ENCODE measurements at regions not wholly inside any gene's neighbourhood (a gene's known extent, or its start where the extent isn't known, plus 50 kb on each side); places are given as distances from the start of the nearest gene placed in this dataset.

DNA sequence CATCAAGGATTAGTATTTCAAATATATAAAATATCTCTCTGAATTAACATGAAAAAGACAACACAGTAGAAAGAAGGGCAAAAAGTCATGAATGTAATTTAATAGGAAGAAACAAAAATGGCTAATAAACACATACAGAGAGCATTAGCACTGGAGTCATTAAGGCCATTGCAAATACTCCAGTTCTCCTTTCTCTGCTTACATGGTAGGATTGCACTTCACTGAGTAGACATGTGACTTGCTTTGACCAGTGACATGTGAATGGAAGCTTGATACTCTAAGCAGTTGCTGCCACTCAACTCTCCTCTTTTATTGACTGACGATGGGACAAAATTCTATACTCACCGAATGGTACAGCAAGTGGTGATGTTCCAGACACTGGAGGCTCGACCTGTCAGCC, 153.9 kb upstream of the LGALSL start:
- Histone ChIP-seq H3K9me3 (peaks cover 4% of the 10 kb centered on the region), H3K4me1 (no peaks in the 10 kb centered on the region), H3K36me3 (ENCODE audit: insufficient read depth in 1 of 2, low read depth in 1 of 2) (no peaks in the 10 kb centered on the region), H3K27me3 (ENCODE audit: insufficient read depth in 3 of 3, low read length in 2 of 3) (no peaks in the 10 kb centered on the region), H3K4me3 (no peak overlapping the region), H3K27ac (no peak overlapping the region)
- TF ChIP-seq, protein P1, sequence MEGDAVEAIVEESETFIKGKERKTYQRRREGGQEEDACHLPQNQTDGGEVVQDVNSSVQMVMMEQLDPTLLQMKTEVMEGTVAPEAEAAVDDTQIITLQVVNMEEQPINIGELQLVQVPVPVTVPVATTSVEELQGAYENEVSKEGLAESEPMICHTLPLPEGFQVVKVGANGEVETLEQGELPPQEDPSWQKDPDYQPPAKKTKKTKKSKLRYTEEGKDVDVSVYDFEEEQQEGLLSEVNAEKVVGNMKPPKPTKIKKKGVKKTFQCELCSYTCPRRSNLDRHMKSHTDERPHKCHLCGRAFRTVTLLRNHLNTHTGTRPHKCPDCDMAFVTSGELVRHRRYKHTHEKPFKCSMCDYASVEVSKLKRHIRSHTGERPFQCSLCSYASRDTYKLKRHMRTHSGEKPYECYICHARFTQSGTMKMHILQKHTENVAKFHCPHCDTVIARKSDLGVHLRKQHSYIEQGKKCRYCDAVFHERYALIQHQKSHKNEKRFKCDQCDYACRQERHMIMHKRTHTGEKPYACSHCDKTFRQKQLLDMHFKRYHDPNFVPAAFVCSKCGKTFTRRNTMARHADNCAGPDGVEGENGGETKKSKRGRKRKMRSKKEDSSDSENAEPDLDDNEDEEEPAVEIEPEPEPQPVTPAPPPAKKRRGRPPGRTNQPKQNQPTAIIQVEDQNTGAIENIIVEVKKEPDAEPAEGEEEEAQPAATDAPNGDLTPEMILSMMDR (IDR thresholded peaks at IDR 0.05), result no peak
- no peak for ATAC-seq
- intact Hi-C loops (cut with DNase I), result no loop called here
- 87 to 93% (median 88%) methylated on average over 3 of the region's 3 CpGs for WGBS, 3 donors
- DNase-seq, result no peak

DNA sequence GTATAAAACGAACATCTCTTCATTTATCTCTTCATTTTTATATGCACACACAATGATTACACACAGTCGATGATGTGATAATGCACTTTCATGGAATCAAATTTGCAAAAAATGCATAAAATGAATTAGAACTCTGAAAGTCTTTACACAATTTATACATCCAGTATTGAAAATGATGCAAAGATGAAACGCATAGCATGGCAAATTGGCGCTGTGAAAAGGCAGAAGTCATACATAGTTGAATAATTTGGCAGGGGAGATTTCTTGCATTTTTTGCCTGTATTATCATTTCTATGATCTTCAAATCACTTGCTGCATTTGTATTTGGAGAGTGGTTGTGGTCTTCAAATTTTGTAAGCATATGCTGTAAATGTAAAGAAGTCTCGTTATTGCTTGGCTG, 150.7 kb upstream of the LGALSL start:
- no peaks in the 10 kb centered on the region for H3K27me3 ChIP-seq (ENCODE audit: insufficient read depth in 3 of 3, low read length in 2 of 3)
- H3K4me3 ChIP-seq, result no peak overlapping the region
- DNase-seq (no peak), ATAC-seq (no peak)
- no peaks in the 10 kb centered on the region for H3K4me1 ChIP-seq
- H3K36me3 ChIP-seq (ENCODE audit: insufficient read depth in 1 of 2, low read depth in 1 of 2), result no peaks in the 10 kb centered on the region
- peaks cover 14% of the 10 kb centered on the region for H3K9me3 ChIP-seq
- intact Hi-C loops (cut with DNase I), result no loop called here
- WGBS, 3 donors, result 44 to 58% (median 46%) methylated on average over 5 of the region's 5 CpGs
- H3K27ac ChIP-seq, result no peak overlapping the region
- TF ChIP-seq, protein P1 (IDR thresholded peaks at IDR 0.05), result no peak

DNA sequence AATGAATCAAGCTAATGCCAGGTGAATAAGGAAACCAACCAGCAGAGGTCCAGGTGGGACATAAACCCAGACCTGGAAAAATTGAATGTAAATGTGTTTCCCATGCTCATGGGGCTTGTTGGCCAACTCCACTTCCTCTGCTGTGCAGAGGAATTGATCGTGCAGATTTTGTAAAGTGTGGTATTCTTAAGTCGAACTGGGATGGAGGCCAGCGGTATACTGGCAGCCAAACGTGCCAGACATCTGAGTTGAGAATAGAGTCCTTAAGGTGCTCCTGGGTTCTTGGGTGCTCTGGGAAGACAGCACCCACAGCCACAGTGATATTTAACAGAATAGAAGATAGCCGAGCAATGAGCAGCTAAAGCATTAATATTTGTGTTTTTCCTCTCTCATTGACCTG, 146.5 kb upstream of the LGALSL start:
- Histone ChIP-seq H3K27me3 (ENCODE audit: insufficient read depth in 3 of 3, low read length in 2 of 3) (no peaks in the 10 kb centered on the region), H3K27ac (no peak overlapping the region), H3K4me1 (peaks cover 4% of the 10 kb centered on the region), H3K4me3 (no peak overlapping the region), H3K36me3 (ENCODE audit: insufficient read depth in 1 of 2, low read depth in 1 of 2) (no peaks in the 10 kb centered on the region), H3K9me3 (peaks cover 14% of the 10 kb centered on the region)
- DNase-seq, result no peak
- WGBS, 3 donors, result 59 to 61% (median 60%) methylated on average over 5 of the region's 5 CpGs
- ATAC-seq, result no peak
- TF ChIP-seq, protein P1 (IDR thresholded peaks at IDR 0.05), result no peak
- intact Hi-C loops (cut with DNase I), result no loop called here

DNA sequence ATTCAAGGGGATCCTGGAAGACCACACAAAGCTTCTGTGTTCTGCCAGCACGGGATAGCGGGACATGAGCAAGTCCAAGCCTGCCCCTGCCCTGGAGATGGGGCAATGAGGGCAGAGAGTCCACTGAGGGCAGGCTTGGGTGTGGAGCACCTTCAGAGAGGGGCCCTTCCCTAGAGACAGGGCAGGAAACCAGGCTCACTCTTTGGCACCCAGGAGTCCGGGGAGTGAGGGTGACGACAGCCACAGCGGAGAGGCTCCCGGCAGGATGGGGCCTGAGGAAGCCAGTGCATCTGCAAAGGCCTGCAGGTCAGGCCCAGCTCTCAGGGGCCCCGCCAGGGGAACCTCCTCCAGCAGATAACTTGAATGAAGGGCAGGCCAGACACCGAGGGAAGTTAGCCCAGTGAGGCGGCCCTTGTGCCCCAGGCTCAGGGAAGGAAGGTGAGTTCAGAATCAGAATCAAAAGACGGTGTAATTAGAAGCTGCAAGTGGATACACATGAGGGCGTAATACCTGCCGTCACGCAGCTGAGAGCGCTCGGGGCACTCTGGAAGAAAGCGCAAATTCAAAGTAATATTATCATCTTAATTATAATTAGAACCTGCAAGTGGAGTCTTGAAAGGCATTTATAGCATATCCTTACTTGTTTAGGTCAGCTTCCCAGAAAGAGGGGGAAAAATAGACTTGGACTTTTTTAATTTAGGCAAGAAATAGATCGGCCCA, 142.6 kb upstream of the LGALSL start:
- Histone ChIP-seq H3K36me3 (ENCODE audit: insufficient read depth in 1 of 2, low read depth in 1 of 2) (no peaks in the 10 kb centered on the region), H3K4me1 (peaks cover 9% of the 10 kb centered on the region), H3K27me3 (ENCODE audit: insufficient read depth in 3 of 3, low read length in 2 of 3) (no peaks in the 10 kb centered on the region), H3K9me3 (no peaks in the 10 kb centered on the region), H3K27ac (no peak overlapping the region), H3K4me3 (no peak overlapping the region)
- intact Hi-C loops (cut with DNase I), result loop anchor here (5.0 kb wide), 2 partner anchors 169 to 264 kb away; partner anchors contain the start of gene PELI1 (in 1 of the 2)
- 86 to 93% (median 90%) methylated on average over 17 of the region's 17 CpGs for WGBS, 3 donors
- TF ChIP-seq, protein P1 (IDR thresholded peaks at IDR 0.05), result no peak
- DNase-seq (no peak), ATAC-seq (no peak)
